ENCODE measurements at regions not wholly inside any gene's neighbourhood (a gene's known extent, or its start where the extent isn't known, plus 50 kb on each side); places are given as distances from the start of the nearest gene placed in this dataset.
"Not testable (repeated sequence)": the region's sequence is repeated elsewhere in the genome, so short reads cannot be mapped to it uniquely, and the experiment has no call there.

- H3K9me3 Mint-ChIP-seq: peaks cover 6% of the 10 kb centered on the region; the same call in 1 of the 2 replicates
- H3K4me1 Mint-ChIP-seq (ENCODE audit: low read depth): no peaks in the 10 kb centered on the region
- H3K27ac Mint-ChIP-seq: no peak overlapping the region
- DNase-seq: no peak
- no peaks in the 10 kb centered on the region for H3K27me3 Mint-ChIP-seq (ENCODE audit: insufficient read depth)
- H3K4me3 Mint-ChIP-seq: no peak overlapping the region
- no peak for TF ChIP-seq CTCF (IDR thresholded peaks at IDR 0.05)
- H3K36me3 Mint-ChIP-seq (ENCODE audit: low read depth): no peaks in the 10 kb centered on the region
Observed at GRCh38 chr12:20154052-20154451, 214.3 kb upstream of the PDE3A start.

GRCh38 chr12:20155374-20155773 is 213.0 kb upstream of the PDE3A start:
- TF ChIP-seq CTCF (IDR thresholded peaks at IDR 0.05): no peak
- no peaks in the 10 kb centered on the region for H3K27me3 Mint-ChIP-seq (ENCODE audit: insufficient read depth)
- H3K27ac Mint-ChIP-seq: no peak overlapping the region
- DNase-seq: no peak
- no peaks in the 10 kb centered on the region for H3K9me3 Mint-ChIP-seq
- no peaks in the 10 kb centered on the region for H3K36me3 Mint-ChIP-seq (ENCODE audit: low read depth)
- no peak overlapping the region for H3K4me3 Mint-ChIP-seq
- H3K4me1 Mint-ChIP-seq (ENCODE audit: low read depth): no peaks in the 10 kb centered on the region

DNA sequence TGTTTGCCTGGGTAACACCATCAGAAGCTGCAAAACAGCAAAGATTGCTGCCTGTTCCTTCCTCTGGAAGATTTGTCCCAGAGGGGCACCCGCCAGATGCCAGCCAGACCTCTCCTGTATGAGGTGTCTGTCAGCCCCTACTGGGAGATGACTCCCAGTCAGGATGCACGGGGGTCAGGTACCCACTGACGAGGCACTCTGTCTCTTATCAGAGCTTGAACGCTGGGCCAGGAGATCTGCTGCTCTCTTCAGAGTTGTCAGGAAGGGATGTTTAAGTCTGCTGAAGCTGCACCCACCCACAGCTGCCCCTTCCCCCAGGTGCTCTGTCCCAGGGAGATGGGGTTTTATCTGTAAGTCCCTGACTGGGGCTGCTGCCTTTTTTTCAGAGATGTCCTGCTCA is 207.4 kb upstream of the PDE3A start:
- H3K36me3 Mint-ChIP-seq (ENCODE audit: low read depth); H3K27ac Mint-ChIP-seq; H3K9me3 Mint-ChIP-seq; DNase-seq; H3K27me3 Mint-ChIP-seq (ENCODE audit: insufficient read depth); H3K4me3 Mint-ChIP-seq; H3K4me1 Mint-ChIP-seq (ENCODE audit: low read depth): not testable (repeated sequence)

- DNase-seq: no peak
- TF ChIP-seq CTCF (IDR thresholded peaks at IDR 0.05): no peak
- no peaks in the 10 kb centered on the region for H3K27me3 Mint-ChIP-seq (ENCODE audit: insufficient read depth)
- H3K27ac Mint-ChIP-seq: no peak overlapping the region
- no peaks in the 10 kb centered on the region for H3K4me1 Mint-ChIP-seq (ENCODE audit: low read depth)
- no peak overlapping the region for H3K4me3 Mint-ChIP-seq
- H3K9me3 Mint-ChIP-seq: peaks cover 30% of the 10 kb centered on the region
- H3K36me3 Mint-ChIP-seq (ENCODE audit: low read depth): no peaks in the 10 kb centered on the region
Observed at GRCh38 chr12:20174528-20175175, 193.7 kb upstream of the PDE3A start.

- H3K9me3 Mint-ChIP-seq: peaks cover 28% of the 10 kb centered on the region
- TF ChIP-seq CTCF (IDR thresholded peaks at IDR 0.05): no peak
Observed at GRCh38 chr12:20175704-20176388, 192.5 kb upstream of the PDE3A start.

GRCh38 chr12:20181416-20182180 is 186.7 kb upstream of the PDE3A start:
- H3K27me3 Mint-ChIP-seq (ENCODE audit: insufficient read depth): no peaks in the 10 kb centered on the region; the same call in 1 of the 2 replicates
- no peak for DNase-seq
- H3K27ac Mint-ChIP-seq: no peak overlapping the region
- peaks cover 45% of the 10 kb centered on the region for H3K9me3 Mint-ChIP-seq
- H3K4me1 Mint-ChIP-seq (ENCODE audit: low read depth): no peaks in the 10 kb centered on the region
- no peak for TF ChIP-seq CTCF (IDR thresholded peaks at IDR 0.05)
- no peaks in the 10 kb centered on the region; the same call in 1 of the 2 replicates for H3K36me3 Mint-ChIP-seq (ENCODE audit: low read depth)
- no peak overlapping the region for H3K4me3 Mint-ChIP-seq

More at GRCh38 chr12:20175704-20176388, 192.5 kb upstream of the PDE3A start:
- Mint-ChIP-seq H3K4me3 (no peak overlapping the region), H3K27ac (no peak overlapping the region), H3K27me3 (ENCODE audit: insufficient read depth) (no peaks in the 10 kb centered on the region), H3K36me3 (ENCODE audit: low read depth) (no peaks in the 10 kb centered on the region), H3K4me1 (ENCODE audit: low read depth) (no peaks in the 10 kb centered on the region)
- no peak for DNase-seq
